Hepatocyte (in vitro differentiated cells): ENCODE measurements at regions not wholly inside any gene's neighbourhood (a gene's known extent, or its start where the extent isn't known, plus 50 kb on each side); places are given as distances from the start of the nearest gene placed in this dataset.
A peak's percentile ranks its signal among the peaks of the same experiment; 100 is the strongest.

ENCODE experiments used
- DNase-seq: peaks from one replicate; pipeline ENCODE4 v3.0.0-alpha.2; 2016; ENCODE audit warnings: low spot score
- H2AFZ ChIP-seq: fragments of 200-600 bp; sonication (generic); 2 replicates; pipeline ENCODE4 v1.6.0; 2016; ENCODE audit warnings: antibody characterized with exemption, mild to moderate bottlenecking
- H3K27ac ChIP-seq: fragments of 200-600 bp; sonication (generic); 2 replicates; pipeline ENCODE4 v1.5.1; 2016; ENCODE audit warnings: mild to moderate bottlenecking
- H3K27me3 ChIP-seq: fragments of 200-600 bp; sonication (generic); 2 replicates; pipeline ENCODE4 v1.6.1; 2016
- H3K36me3 ChIP-seq: fragments of 200-600 bp; sonication (generic); replicated peaks from 2 replicates; pipeline ENCODE4 v1.5.1; 2016; ENCODE audit warnings: low read depth; ENCODE audit not compliant: insufficient read depth
- H3K4me1 ChIP-seq: fragments of 200-600 bp; sonication (generic); 2 replicates; pipeline ENCODE4 v1.5.1; 2016; ENCODE audit warnings: mild to moderate bottlenecking, moderate library complexity; ENCODE audit not compliant: insufficient read depth
- H3K4me2 ChIP-seq: fragments of 200-600 bp; sonication (generic); 2 replicates; pipeline ENCODE4 v1.6.0; 2016
- H3K4me3 ChIP-seq: fragments of 200-600 bp; sonication (generic); 2 replicates; pipeline ENCODE4 v1.5.1; 2016; ENCODE audit warnings: mild to moderate bottlenecking
- H3K79me2 ChIP-seq: fragments of 200-600 bp; sonication (generic); 2 replicates; pipeline ENCODE4 v1.6.0; 2017; ENCODE audit warnings: mild to moderate bottlenecking
- H3K9me2 ChIP-seq: fragments of 200-600 bp; sonication (generic); replicated peaks from 2 replicates; pipeline ENCODE4 v1.6.0; 2017; ENCODE audit warnings: mild to moderate bottlenecking; ENCODE audit not compliant: insufficient read depth
- H3K9me3 ChIP-seq: fragments of 200-600 bp; sonication (generic); 2 replicates; pipeline ENCODE4 v1.5.1; 2016; ENCODE audit warnings: low read depth, mild to moderate bottlenecking
- H4K20me1 ChIP-seq: fragments of 200-600 bp; sonication (generic); 2 replicates; pipeline ENCODE4 v1.6.0; 2016; ENCODE audit warnings: mild to moderate bottlenecking; ENCODE audit not compliant: insufficient read depth, poor library complexity, severe bottlenecking
- EZH2 ChIP-seq: fragments of 200-600 bp; sonication (generic); IDR thresholded peaks from 2 replicates; pipeline ENCODE4 v1.6.1; 2016; ENCODE audit warnings: antibody characterized with exemption, mild to moderate bottlenecking, borderline replicate concordance
- EZH2phosphoT487 ChIP-seq: fragments of 200-600 bp; sonication (generic); IDR thresholded peaks from one replicate; pipeline ENCODE4 v1.6.1; 2018; ENCODE audit warnings: antibody characterized with exemption, mild to moderate bottlenecking, low read depth, moderate library complexity; ENCODE audit not compliant: unreplicated experiment, severe bottlenecking
- WGBS: methylation state at CpG from one replicate; pipeline ENCODE4 v1.1.6; 2016; ENCODE audit warnings: low lambda C conversion rate; ENCODE audit errors: missing lambda C conversion rate; 5-methylcytosine and 5-hydroxymethylcytosine counted together
- TF ChIP-seq, protein P1 (sequence below): fragments of 200-600 bp; sonication (generic); IDR thresholded peaks from 2 replicates; pipeline ENCODE4 v1.5.1; 2016; ENCODE audit warnings: antibody characterized with exemption, mild to moderate bottlenecking; ENCODE audit not compliant: poor library complexity

DNA sequence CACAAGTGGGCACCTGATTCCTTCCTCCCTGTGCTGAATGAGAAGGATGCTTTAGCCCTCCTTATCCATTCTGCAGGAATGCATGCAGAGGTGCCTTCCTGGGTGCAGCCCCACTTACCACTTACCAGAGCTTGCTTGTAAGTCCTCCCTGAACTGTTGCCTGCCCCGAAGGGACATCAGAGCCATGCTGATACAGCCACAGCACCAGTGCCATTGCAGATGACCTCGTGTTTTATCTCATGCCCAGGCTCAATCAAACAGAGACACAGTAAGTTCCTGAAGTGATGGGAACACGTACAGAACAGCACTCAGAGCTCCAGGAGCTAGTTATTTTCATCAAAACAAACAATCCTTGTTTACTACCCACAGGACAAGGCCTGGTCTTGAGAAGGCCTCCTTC, 81.9 kb downstream of the ATP1A1 start:
- 62% methylated on average over 3 of the region's 3 CpGs for WGBS
- no peaks in the 10 kb centered on the region for H3K9me3 ChIP-seq
- H3K4me1 ChIP-seq: peaks cover 18% of the 10 kb centered on the region
- TF ChIP-seq EZH2phosphoT487 (no peak), EZH2 (no peak)
- TF ChIP-seq, protein P1, sequence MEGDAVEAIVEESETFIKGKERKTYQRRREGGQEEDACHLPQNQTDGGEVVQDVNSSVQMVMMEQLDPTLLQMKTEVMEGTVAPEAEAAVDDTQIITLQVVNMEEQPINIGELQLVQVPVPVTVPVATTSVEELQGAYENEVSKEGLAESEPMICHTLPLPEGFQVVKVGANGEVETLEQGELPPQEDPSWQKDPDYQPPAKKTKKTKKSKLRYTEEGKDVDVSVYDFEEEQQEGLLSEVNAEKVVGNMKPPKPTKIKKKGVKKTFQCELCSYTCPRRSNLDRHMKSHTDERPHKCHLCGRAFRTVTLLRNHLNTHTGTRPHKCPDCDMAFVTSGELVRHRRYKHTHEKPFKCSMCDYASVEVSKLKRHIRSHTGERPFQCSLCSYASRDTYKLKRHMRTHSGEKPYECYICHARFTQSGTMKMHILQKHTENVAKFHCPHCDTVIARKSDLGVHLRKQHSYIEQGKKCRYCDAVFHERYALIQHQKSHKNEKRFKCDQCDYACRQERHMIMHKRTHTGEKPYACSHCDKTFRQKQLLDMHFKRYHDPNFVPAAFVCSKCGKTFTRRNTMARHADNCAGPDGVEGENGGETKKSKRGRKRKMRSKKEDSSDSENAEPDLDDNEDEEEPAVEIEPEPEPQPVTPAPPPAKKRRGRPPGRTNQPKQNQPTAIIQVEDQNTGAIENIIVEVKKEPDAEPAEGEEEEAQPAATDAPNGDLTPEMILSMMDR: no peak
- H3K36me3 ChIP-seq: no peaks in the 10 kb centered on the region
- no peaks in the 10 kb centered on the region for H3K27me3 ChIP-seq
- no peak overlapping the region for H2AFZ ChIP-seq
- H3K9me2 ChIP-seq: no peaks in the 10 kb centered on the region
- no peak overlapping the region for H3K4me3 ChIP-seq
- no peak overlapping the region for H3K4me2 ChIP-seq
- H3K79me2 ChIP-seq: no peaks in the 10 kb centered on the region
- DNase-seq: no peak
- H4K20me1 ChIP-seq: no peaks in the 10 kb centered on the region
- peak overlapping the region; percentile 9 for H3K27ac ChIP-seq

DNA sequence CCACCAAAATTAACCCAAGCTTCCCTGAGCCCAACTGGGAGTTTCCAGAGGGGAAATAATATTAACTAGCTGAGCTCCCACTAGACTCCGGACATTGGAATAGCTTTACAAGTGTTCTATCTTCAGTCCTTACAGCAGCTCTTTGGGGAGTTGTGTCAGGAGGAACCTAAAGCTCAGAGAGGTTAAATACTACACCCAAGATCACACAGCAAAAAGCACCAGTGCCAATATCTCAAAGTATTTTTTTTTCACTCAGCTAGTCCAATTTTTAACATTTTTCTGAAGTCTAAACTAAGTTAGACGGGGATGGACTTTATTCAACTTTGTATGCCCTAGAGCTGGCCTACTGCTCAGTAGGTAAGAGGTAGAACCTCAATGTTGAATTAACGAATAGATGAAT, 82.5 kb downstream of the ATP1A1 start:
- H3K27ac ChIP-seq: no peak overlapping the region
- H3K9me2 ChIP-seq: no peaks in the 10 kb centered on the region
- H3K27me3 ChIP-seq: no peaks in the 10 kb centered on the region
- no peaks in the 10 kb centered on the region for H3K9me3 ChIP-seq
- H3K4me1 ChIP-seq: peaks cover 18% of the 10 kb centered on the region
- TF ChIP-seq EZH2phosphoT487 (no peak), EZH2 (no peak)
- TF ChIP-seq, protein P1: no peak
- H2AFZ ChIP-seq: no peak overlapping the region
- no peaks in the 10 kb centered on the region for H3K79me2 ChIP-seq
- no peaks in the 10 kb centered on the region for H3K36me3 ChIP-seq
- WGBS: 95% methylated on average over 3 of the region's 3 CpGs
- no peak overlapping the region for H3K4me3 ChIP-seq
- no peak overlapping the region for H3K4me2 ChIP-seq
- no peaks in the 10 kb centered on the region for H4K20me1 ChIP-seq
- DNase-seq: no peak

DNA sequence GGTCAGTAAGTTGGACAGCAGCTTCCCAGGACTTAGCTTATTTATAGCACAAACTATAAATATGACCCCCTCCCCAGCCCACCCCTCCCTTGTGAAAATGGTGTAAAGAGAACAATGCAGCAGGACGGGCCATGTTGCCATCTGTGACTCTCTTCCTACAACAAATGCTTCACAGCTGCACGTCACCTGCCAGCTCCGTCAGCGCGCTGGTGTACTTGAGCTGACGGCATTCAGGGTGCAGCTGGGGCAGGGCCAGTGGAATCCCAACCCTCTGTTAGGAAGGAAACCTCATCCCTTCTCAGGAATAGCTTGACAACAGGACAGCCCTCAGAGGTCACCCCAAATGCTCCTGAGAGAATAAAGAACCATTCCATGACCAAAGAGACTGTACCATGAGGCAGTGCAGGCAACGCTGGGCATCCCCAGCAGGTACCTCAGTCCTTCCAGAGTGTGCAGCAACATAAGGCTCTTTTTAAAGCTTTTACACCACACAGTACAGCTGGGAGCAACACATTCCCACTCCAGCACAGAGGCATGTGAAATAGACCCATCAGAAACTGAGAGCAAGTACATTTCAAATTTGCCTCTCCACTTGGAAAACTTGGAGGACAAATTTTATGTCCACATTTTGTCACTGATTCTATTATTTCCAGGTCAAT, 85.0 kb downstream of the ATP1A1 start:
- H3K9me3 ChIP-seq: no peaks in the 10 kb centered on the region
- no peak overlapping the region for H3K4me3 ChIP-seq
- H3K27me3 ChIP-seq: no peaks in the 10 kb centered on the region
- peaks cover 13% of the 10 kb centered on the region for H3K4me1 ChIP-seq
- 83% methylated on average over 7 of the region's 7 CpGs for WGBS
- H3K79me2 ChIP-seq: no peaks in the 10 kb centered on the region
- H3K27ac ChIP-seq: no peak overlapping the region
- no peak overlapping the region for H2AFZ ChIP-seq
- DNase-seq: no peak
- TF ChIP-seq EZH2 (no peak), EZH2phosphoT487 (no peak)
- TF ChIP-seq, protein P1: no peak
- H3K9me2 ChIP-seq: no peaks in the 10 kb centered on the region
- H3K36me3 ChIP-seq: no peaks in the 10 kb centered on the region
- H4K20me1 ChIP-seq: no peaks in the 10 kb centered on the region
- no peak overlapping the region for H3K4me2 ChIP-seq

DNA sequence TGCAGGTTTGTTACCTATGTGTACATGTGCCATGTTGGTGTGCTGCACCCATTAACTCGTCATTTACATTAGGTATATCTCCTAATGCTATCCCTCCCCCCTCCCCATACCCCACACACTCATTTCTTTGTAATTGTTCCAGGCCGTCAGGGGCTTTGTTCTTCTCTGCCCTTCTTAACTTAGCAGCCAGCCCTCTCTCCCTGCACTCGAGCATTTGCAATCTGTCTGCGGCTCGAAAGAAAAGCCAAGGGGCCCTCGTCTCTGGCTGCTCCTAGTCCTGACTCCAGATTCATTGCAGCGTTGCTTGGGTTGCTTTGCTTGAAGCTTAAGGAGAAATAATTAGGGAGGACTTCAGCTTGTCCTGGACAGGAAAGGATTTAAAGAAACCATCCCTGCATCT, 85.7 kb downstream of the ATP1A1 start:
- H3K4me3 ChIP-seq: no peak overlapping the region
- H3K36me3 ChIP-seq: no peaks in the 10 kb centered on the region
- no peaks in the 10 kb centered on the region for H3K79me2 ChIP-seq
- H2AFZ ChIP-seq: no peak overlapping the region
- H4K20me1 ChIP-seq: no peaks in the 10 kb centered on the region
- H3K27me3 ChIP-seq: no peaks in the 10 kb centered on the region
- H3K27ac ChIP-seq: no peak overlapping the region
- no peak for DNase-seq
- H3K9me3 ChIP-seq: no peaks in the 10 kb centered on the region
- 49% methylated on average over 7 of the region's 7 CpGs for WGBS
- H3K4me1 ChIP-seq: peaks cover 9% of the 10 kb centered on the region
- TF ChIP-seq, protein P1: no peak
- no peak for TF ChIP-seq EZH2phosphoT487
- no peak for TF ChIP-seq EZH2
- H3K4me2 ChIP-seq: no peak overlapping the region
- no peaks in the 10 kb centered on the region for H3K9me2 ChIP-seq
